Mucosa of rectum (tissue), 2 donors: ENCODE measurements at regions not wholly inside any gene's neighbourhood (a gene's known extent, or its start where the extent isn't known, plus 50 kb on each side); places are given as distances from the start of the nearest gene placed in this dataset.

ENCODE experiments used
- H3K27ac ChIP-seq, 2 donors: one replicate each; pipeline ENCODE4 v1.7.0; 2013; ENCODE audit warnings: inconsistent platforms in 2 of 2, low read depth in 2 of 2, low read length in 2 of 2
- H3K27me3 ChIP-seq, 2 donors: one replicate each; pipeline ENCODE4 v1.7.0; 2013; ENCODE audit warnings: low read length in 2 of 2; ENCODE audit not compliant: control insufficient read depth in 2 of 2, insufficient read depth in 2 of 2
- H3K36me3 ChIP-seq, 2 donors: one replicate each; pipeline ENCODE4 v1.7.0; 2013; ENCODE audit warnings: low read length in 2 of 2; ENCODE audit not compliant: control insufficient read depth in 2 of 2, insufficient read depth in 2 of 2
- H3K4me1 ChIP-seq, 2 donors: one replicate each; pipeline ENCODE4 v1.7.0; 2013; ENCODE audit warnings: low read length in 2 of 2, mild to moderate bottlenecking in 1 of 2; ENCODE audit not compliant: control insufficient read depth in 2 of 2, insufficient read depth in 2 of 2
- H3K4me3 ChIP-seq, 2 donors: one replicate each; pipeline ENCODE4 v1.7.0; 2013; ENCODE audit warnings: low read length in 2 of 2
- H3K9ac ChIP-seq, 2 donors: one replicate each; pipeline ENCODE4 v1.7.0; 2013; ENCODE audit warnings: low read length in 2 of 2, low read depth in 1 of 2, mild to moderate bottlenecking in 1 of 2
- H3K9me3 ChIP-seq, 2 donors: one replicate each; pipeline ENCODE4 v1.7.0; 2013; ENCODE audit warnings: low read length in 2 of 2; ENCODE audit not compliant: control insufficient read depth in 2 of 2
- donor health status: healthy.
- donor health status: Normal muscosa, but diverticular disease.

GRCh38 chr21:35256468-35256988, 207.4 kb upstream of the RUNX1 start:
- Histone ChIP-seq H3K27ac (peak overlapping the region; percentile 3 to 45), H3K4me1 (peaks cover 0 to 6% of the 10 kb centered on the region in 2 donors), H3K36me3 (no peaks in the 10 kb centered on the region), H3K4me3 (peak overlapping the region; percentile 50 to 66), H3K9me3 (no peaks in the 10 kb centered on the region), H3K27me3 (no peaks in the 10 kb centered on the region), H3K9ac (peak overlapping the region in 1 of 2 donors; percentile 13)

GRCh38 chr21:35254765-35255138, 205.7 kb upstream of the RUNX1 start:
- no peak overlapping the region for H3K27ac ChIP-seq
- H3K4me3 ChIP-seq = no peak overlapping the region
- H3K36me3 ChIP-seq = no peaks in the 10 kb centered on the region
- no peak overlapping the region for H3K9ac ChIP-seq
- no peaks in the 10 kb centered on the region for H3K27me3 ChIP-seq
- peaks cover 0 to 6% of the 10 kb centered on the region in 2 donors for H3K4me1 ChIP-seq
- H3K9me3 ChIP-seq = no peaks in the 10 kb centered on the region

GRCh38 chr21:35254006-35254764, 205.1 kb upstream of the RUNX1 start:
- H3K36me3 ChIP-seq = no peaks in the 10 kb centered on the region

GRCh38 chr21:35252831-35253230, 203.7 kb upstream of the RUNX1 start:
- Histone ChIP-seq H3K36me3 (no peaks in the 10 kb centered on the region), H3K4me1 (peaks cover 0 to 6% of the 10 kb centered on the region in 2 donors), H3K27me3 (no peaks in the 10 kb centered on the region), H3K9me3 (no peaks in the 10 kb centered on the region), H3K9ac (no peak overlapping the region), H3K27ac (no peak overlapping the region), H3K4me3 (no peak overlapping the region)

More at GRCh38 chr21:35254006-35254764, 205.1 kb upstream of the RUNX1 start:
- no peaks in the 10 kb centered on the region for H3K27me3 ChIP-seq
- H3K4me1 ChIP-seq = peaks cover 0 to 6% of the 10 kb centered on the region in 2 donors
- no peak overlapping the region for H3K4me3 ChIP-seq
- H3K9me3 ChIP-seq = no peaks in the 10 kb centered on the region
- no peak overlapping the region for H3K27ac ChIP-seq
- peak overlapping the region in 1 of 2 donors; percentile 13 for H3K9ac ChIP-seq

GRCh38 chr21:35249636-35250035, 200.5 kb upstream of the RUNX1 start:
- peaks cover 0 to 3% of the 10 kb centered on the region in 2 donors for H3K4me1 ChIP-seq

GRCh38 chr21:35245879-35246278, 196.8 kb upstream of the RUNX1 start:
- H3K9ac ChIP-seq = no peak overlapping the region
- no peak overlapping the region for H3K27ac ChIP-seq
- H3K4me3 ChIP-seq = no peak overlapping the region
- H3K36me3 ChIP-seq = no peaks in the 10 kb centered on the region
- H3K27me3 ChIP-seq = no peaks in the 10 kb centered on the region
- H3K9me3 ChIP-seq = no peaks in the 10 kb centered on the region
- no peaks in the 10 kb centered on the region for H3K4me1 ChIP-seq

More at GRCh38 chr21:35249636-35250035, 200.5 kb upstream of the RUNX1 start:
- Histone ChIP-seq H3K9me3 (no peaks in the 10 kb centered on the region), H3K36me3 (no peaks in the 10 kb centered on the region), H3K9ac (no peak overlapping the region), H3K27me3 (no peaks in the 10 kb centered on the region), H3K4me3 (no peak overlapping the region), H3K27ac (no peak overlapping the region)

- Histone ChIP-seq H3K27me3 (no peaks in the 10 kb centered on the region), H3K27ac (no peak overlapping the region), H3K4me1 (no peaks in the 10 kb centered on the region), H3K36me3 (no peaks in the 10 kb centered on the region), H3K9ac (no peak overlapping the region), H3K4me3 (no peak overlapping the region), H3K9me3 (no peaks in the 10 kb centered on the region)
These were observed 195.4 kb upstream of the RUNX1 start for GRCh38 chr21:35244514-35244913.

- H3K9me3 ChIP-seq = no peaks in the 10 kb centered on the region
- no peak overlapping the region for H3K27ac ChIP-seq
- no peaks in the 10 kb centered on the region for H3K27me3 ChIP-seq
- no peak overlapping the region for H3K4me3 ChIP-seq
- H3K4me1 ChIP-seq = no peaks in the 10 kb centered on the region
- no peak overlapping the region for H3K9ac ChIP-seq
- H3K36me3 ChIP-seq = no peaks in the 10 kb centered on the region
These were observed 194.1 kb upstream of the RUNX1 start for GRCh38 chr21:35243171-35243570.

- H3K4me3 ChIP-seq = no peak overlapping the region
These were observed 190.7 kb upstream of the RUNX1 start for GRCh38 chr21:35239811-35240219.

GRCh38 chr21:35238119-35238518, 189.0 kb upstream of the RUNX1 start:
- no peaks in the 10 kb centered on the region for H3K36me3 ChIP-seq
- H3K9me3 ChIP-seq = no peaks in the 10 kb centered on the region
- H3K4me3 ChIP-seq = no peak overlapping the region
- no peaks in the 10 kb centered on the region for H3K4me1 ChIP-seq
- no peak overlapping the region for H3K9ac ChIP-seq
- no peaks in the 10 kb centered on the region for H3K27me3 ChIP-seq
- no peak overlapping the region for H3K27ac ChIP-seq

More at GRCh38 chr21:35239811-35240219, 190.7 kb upstream of the RUNX1 start:
- Histone ChIP-seq H3K36me3 (no peaks in the 10 kb centered on the region), H3K27me3 (no peaks in the 10 kb centered on the region), H3K9ac (no peak overlapping the region), H3K27ac (no peak overlapping the region), H3K9me3 (no peaks in the 10 kb centered on the region), H3K4me1 (no peaks in the 10 kb centered on the region)
